ENCODE measurements at regions not wholly inside any gene's neighbourhood (a gene's known extent, or its start where the extent isn't known, plus 50 kb on each side); places are given as distances from the start of the nearest gene placed in this dataset.
"Not testable (repeated sequence)": the region's sequence is repeated elsewhere in the genome, so short reads cannot be mapped to it uniquely, and the experiment has no call there.

DNA sequence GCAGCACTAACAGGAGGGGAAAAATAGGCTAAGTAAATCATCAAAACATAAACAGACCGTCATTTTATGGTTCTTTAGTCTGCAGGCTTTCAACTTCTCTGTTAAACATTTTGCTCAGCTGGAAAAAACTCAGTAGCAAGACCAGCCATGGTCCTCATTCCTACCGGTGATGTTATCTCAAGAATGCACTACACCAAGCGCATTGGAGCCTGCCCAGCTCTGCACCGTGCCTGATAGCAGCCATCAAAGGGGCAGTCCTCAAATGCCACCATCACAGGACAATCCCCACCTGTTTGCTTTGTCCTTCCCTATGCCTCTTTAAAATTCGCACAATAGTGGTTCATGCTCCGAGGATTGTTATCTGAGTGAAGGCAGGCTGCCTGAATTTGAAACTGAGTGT lies 181.5 kb upstream of the MON1B start:
- no peak for DNase-seq

DNA sequence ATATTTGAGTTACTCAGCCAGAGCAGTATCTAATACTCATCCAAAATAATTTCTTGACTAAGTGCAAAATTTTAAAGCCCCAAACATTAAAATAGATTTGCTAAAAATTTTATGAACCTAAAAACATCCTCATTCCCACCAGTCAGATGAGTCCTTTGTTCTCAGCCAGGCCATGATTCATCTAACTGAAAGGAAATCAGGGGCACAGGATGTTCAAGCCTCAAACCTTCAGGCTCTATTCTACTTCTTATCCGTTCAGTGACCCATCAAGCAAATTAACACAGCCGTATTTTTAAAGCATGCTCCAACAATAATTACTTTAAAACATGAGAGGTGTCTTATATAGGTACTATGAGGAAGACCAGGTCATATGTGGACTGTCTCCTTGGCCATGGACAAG lies 176.5 kb upstream of the MON1B start:
- DNase-seq = no peak

DNA sequence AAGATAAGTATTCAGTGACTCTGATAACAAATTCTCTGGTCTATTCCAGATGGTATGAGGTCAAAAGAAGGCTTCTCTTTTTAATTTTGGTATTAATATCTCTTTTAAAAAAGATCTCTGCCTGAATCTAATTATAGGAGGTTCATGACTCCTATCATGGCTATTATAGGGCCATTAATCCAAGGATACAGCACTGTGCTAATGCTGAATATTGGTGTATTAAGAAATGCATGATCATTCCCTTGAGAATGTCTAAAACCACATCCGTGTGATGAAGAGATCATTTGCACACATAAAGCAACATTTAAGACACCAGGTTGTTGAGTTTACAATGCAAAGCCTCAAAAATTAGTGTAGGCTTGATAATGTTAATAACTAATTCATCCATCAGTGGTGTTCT lies 160.4 kb upstream of the MON1B start:
- DNase-seq = no peak

DNA sequence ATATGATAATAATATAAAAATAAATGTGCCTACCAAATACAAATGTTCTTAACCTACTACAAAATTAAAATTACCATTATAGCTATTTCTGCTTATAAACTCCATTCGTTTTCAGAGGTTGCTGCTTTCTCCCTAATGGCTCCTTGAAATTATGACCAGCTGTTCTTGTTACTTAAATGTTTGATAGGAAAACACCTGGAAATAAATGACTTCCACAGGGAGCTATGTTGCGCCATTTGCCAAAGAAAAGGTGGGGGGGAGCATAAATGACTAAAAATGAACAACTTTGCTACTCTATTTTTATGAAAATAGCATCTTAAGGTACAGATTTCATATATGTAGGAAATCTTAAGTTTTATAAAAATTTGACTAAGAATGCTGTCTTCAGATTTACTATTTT lies 157.5 kb upstream of the MON1B start:
- DNase-seq = no peak

DNA sequence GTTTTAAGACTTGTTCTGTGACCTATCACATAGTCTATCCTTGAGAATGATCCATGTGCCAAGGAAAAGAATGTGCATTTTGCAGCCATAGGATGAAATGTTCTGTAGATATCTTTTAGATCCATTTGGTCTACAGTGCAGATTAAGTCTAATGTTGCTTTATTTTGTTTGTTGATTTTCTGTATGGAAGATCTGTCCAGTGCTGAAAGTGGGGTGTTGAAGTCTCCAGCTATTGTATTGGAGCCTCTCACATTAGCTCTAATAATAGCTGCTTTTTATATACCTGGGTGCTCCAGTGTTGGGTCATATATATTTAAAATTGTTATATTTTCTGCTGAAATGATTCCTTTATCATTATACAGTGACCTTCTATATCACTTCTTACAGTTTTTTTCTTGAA lies 155.6 kb upstream of the MON1B start:
- no peak for DNase-seq

DNA sequence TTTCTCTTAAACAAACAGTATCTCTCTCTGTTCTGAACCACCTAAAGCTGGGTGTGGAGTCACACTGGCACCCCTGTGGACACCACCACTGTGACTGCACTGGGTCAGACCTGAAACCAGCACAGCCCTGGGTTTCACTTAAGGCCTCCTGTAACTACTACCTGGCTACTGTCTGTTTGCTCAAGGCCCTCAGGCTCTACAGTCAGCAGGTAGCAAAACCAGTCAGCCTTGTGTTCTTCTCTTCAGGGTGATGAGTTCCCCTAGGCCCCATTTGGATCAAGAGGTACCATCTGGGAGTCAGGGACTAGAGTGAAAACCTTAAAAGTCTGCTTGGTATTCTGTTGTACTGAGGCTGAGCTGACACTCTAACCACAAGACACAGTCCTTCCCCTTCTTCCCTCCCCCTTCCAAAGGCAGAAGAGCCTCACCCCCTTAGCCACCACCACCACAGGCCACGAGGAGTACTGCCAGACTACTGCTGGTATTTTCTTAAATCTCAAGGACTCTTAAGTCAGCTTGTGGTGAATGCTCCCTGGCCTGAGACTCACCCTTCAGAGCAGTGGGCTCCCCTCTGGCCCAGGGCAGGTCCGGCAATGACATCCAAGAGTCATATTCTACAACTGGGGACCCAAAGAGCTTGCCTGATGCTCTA lies 153.2 kb upstream of the MON1B start:
- no peak for DNase-seq

DNA sequence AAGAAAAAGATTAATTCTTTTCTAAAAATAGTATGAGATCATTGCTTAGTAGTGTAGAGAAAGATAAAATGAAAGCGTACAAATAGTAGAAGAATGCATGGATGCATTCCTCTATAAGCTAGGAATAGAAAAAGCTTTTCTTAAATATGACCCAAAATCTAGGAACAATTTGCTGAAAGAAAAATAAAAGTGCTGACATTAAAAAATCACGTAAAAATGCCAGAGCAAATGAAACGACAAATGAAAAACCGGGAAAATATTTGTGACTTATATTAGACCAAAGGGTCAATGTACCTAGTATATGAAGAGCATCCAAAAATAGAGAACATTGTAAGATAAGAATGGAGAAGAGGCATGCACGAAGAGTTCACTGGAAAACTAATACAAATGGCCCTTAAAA lies 149.5 kb upstream of the MON1B start:
- DNase-seq = no peak

DNA sequence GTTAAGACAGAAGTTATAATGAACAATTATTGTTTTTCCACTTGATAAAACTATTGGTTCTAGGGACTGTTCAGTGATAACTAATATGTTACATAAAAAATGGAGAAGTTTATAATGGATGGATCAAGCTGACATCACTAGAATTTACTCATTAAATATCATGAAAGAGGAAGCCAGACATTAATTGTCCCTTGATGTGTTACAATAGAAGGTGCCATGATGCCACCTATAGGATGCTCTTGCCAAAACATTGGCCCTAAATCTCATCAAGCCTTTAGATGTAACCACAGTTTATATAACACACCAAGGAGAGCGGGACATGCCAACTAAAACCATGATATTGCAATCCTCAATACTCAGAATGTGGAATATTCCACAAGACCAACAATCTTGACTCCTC lies 147.9 kb upstream of the MON1B start:
- DNase-seq = no peak

DNA sequence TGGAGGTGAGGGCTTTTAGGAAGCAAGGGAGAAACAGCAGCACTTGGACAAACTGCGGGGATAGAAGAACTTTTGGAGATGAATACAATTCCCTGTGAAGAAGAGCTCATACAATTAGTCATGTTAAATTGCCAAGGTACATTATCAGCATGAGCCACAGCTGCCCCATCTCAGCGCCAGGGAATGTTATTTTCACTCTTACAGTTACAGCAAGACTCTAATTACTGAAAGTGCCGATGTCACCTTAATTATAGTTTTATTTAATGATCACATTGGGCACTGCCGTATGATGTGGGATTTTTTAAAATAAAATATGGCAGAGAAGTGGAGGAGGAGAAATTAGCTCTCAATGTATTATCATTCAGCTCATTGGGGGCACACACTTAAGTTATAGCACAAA lies 144.8 kb upstream of the MON1B start:
- DNase-seq = no peak

DNA sequence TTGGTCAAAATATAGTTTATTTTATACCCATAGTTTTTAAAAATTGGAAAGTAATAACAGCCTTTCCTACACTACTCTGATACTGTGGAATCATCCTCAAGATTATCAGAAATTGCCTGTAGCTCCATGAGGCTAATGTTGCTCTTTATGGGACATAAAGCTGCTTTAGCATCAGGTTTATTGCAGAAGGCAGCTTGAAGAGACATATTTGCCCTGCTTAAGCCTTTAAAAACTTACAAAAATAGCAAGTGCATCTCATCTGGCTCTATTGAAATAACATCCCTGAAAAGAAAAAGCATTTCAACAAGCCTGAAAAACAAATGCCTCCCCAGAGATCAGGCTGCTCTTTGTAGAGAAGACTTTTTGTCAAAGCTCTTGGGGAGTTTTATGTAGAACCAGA lies 142.9 kb upstream of the MON1B start:
- DNase-seq = no peak

DNA sequence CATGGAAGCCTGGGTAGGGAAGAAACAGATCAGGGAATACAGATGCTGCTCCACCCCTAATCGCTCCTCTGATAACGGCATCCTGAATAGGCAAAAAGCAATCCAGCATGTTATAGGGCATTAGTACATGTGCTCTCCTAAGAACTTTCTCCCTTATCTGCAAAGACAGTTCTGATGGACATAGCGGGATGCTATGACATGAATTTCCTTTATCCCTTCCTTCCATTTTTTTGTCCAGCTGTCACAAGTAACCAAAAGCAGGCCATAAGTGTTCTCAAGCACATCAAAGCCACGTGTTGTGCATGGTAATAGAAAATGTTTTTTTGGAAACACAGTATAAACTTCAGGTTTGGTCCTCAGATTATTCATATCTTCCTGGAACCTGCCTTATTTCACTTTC lies 141.4 kb upstream of the MON1B start:
- DNase-seq = no peak

DNA sequence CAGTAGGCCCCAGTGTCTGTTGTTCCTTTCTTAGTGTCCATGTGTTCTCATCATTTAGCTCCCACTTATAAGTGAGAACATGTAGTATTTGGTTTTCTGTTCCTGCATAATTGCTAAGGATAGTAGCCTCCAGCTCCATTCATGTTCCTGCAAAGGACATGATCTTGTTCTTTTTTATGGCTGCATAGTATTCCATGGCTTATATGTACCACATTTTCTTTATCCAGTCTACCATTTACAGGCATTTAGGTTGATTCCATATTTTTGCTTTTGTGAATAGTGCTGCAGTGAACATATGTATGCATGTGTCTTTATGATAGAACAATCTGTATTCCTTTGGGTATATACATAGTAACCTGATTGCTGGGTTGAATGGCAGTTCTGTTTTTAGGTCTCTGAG lies 134.4 kb upstream of the MON1B start:
- DNase-seq = not testable (repeated sequence)

DNA sequence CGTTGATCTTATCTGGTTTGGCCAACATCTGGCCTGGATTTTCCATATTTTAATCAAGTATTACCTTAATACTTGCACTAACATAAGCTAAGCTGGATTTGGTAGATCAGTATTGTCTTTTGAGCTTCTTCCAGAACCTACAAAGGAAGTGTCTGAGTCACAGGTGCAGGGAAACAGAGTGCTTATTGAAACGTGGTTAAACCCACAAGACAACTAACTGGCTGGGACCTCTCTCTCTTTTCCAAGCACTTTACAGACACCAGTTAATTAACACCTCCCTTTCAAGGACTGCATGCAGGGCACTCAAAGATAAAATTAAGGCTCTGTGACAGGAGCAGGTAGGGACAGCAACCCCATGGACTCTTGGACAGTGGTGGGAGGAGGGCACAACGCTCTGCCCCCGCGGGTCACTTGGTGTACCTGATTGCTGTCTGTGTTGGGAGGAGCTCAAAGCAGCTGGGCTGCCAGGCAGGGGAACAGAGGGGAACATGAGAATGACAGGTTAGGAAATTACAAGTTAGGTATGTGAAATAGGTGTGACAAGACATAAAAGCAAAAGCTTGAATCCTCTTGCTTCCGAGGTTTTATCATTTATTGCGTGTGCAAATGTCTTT lies 133.7 kb upstream of the MON1B start:
- no peak for DNase-seq

DNA sequence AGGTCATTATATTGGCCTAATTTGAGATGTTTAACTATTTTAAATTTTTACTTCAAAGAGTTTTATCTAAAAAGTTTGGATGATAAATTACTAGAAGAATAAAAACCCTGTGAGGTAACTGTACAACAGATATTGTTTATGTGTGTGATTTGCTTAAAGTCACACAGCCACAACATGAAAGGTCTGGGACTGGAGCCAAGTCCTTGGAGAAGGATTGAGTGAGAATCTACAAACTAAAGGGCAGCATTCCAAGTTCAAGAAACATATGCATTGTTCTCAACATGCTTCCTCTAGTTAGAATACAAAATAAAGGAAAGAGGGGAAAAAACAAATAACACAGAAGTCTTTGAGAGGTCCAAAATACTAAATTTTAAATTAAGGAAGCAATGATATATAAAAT lies 131.5 kb upstream of the MON1B start:
- no peak for DNase-seq

DNA sequence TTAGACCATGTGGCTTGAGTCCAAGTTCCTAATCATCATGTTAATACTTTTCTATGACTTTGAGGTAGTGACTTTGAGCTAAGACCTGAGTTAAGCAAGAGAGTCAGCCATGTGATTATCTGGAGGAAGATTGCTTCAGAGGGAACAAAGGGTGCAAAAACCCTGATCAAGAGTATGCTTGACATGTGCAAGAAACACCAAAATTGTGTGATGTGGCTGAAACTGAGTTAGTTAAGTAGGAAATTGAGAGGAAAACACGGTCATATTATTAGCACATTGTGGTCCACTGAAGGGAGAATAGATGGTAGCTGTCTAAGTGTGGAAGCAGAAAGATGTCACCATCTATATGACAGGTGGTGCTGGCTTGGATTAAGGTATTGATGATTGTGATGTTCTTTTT lies 130.4 kb upstream of the MON1B start:
- no peak for DNase-seq

DNA sequence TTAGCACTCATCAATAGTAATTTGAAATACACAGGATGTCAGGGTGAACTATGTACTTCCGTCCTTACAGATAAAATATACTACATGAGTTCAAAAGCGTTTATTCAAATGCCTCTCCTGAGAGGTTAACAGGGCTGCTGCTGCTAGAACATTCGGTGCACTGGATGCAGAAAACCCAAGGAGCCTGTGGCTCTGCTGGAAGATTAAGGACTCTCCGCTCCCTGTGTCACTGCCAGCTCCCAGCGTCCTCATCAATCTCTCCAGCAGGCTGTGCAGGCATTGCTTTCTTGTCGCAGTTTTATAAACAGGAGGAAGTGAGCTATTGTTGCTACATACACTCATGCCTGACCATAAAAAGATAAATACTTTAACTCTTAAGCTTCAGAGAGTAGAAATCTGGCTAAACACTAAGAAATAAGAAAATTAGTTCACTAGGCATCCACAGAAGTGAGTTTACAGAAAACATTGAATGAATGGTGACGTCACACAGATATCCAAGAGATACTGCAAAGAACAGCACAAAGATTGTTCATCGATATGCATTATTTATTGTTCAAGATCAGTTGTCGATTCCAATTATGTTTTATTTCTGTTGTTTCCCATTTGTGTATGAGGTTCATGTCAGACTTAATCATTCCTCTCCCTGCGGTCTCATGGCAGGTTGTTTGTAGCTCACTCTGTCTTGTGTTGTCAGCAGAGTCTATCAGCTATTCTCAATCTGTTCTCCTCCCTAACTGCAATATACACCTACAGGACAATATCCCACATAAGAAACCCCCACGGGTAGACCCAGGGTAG lies 127.9 kb upstream of the MON1B start:
- no peak for DNase-seq

DNA sequence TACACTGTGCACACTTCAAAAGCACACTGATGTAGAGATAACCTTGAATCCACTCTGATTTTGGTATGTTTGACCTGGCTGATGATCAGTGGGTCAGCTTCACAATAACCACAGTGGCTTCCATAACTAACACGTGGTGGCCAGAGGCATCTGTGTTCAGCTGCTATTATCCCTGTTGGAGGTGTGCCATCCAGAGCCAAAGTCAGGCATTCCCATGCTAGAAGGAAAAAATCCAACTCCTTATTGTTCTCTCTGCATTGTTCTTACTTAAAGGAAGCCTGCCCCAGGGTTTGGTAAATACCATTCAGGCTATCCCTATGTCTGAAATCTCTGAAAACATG lies 127.3 kb upstream of the MON1B start:
- DNase-seq = no peak

DNA sequence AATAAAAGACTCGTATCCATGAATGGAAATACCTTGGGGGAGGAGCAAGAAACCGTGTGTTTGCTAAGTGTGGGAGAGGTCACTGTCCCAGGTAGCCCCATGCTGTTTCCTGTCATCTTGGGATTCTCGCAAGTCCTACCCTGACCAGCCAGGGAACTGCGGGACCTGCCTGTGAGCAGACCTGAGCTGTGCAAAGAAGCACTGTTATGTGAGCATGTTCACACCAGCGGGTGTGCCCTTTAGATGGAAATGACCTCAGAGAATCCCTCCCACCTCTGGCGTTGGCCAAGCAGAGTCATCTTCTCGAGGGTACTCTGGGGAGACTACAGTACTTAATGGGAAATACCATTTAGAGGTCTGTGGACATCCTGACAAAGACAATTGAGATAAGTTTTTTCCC lies 127.0 kb upstream of the MON1B start:
- no peak for DNase-seq

DNA sequence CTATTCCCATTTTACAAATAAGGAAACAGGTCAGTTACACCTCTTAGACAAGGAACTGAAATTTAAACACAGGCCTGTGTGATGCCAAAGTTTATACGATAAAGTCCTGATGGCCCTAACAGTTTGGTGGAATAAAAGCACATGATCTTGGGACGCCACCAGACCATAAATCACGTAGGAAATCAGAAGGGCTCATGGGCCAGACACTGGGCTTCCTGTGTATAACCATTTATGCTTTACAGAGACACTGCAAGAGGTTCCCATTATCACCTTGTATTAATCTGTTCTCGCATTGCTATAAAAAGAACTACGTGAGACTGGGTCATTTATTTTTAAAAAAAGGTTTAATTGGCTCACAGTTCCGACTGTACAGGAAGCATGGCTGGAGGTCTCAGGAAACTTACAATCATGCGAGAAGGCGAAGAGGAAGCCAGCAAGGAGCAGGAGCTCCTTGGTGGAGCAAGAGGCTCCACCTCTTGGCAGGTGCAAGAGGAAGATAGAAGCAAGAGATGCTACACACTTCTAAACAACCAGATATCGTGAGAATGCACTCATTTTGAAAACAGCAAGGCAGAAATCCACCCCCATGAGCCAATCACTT lies 124.0 kb upstream of the MON1B start:
- DNase-seq = no peak

DNA sequence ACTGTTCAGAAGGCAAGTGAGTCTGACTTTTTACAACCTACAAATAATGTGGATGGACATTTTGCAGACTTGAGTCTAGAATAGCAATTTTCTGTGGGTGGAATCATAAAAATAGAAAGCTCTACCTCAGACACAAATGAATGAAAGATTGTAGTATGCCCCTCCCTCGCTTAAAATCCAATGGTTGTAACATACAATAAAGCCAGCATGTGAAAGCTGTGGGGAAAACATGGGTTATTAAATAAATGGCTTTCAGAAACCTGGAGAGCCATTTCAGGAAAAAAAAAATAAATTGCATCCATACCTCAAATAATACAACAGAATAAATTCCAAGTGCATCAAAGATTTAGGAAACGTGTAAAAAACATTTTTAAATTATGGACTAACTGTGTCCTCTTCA lies 123.1 kb upstream of the MON1B start:
- no peak for DNase-seq

DNA sequence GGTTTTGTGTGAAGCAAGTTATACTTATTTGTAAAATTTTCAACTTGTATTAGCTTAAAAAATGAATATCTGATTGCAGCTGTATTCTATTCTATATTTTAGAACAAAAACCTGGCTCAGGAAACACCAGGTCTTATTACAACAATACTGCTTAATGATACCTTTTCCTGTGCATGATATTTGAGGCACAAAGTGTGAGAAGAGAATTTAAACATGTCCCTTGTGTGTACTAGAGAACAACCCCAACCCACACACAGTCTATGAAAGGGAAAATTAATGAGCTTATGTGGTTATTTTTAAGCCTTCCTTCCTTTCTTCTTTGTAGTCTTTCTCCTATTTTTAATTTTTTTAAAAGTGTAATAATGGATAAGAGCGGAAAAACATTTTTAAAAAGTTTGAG lies 122.6 kb upstream of the MON1B start:
- DNase-seq = no peak

DNA sequence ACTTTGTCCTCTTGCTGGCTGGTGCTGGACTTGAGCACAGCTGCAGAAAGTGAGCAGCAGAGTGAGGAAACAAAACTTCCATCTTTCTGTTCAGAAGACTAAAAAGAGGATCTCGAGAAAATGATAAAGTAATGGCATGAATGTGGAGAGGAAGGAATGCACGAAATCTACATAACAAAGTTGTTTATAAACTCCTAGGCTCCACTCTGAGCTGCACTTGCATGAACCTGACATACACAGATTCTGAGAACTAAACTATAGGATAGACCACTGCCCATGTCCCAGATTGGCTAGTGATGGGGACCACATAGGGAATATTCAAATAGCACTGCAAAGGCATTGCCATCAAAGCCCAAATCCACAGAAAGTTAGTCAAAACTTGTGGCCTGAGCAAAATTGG lies 121.1 kb upstream of the MON1B start:
- DNase-seq = no peak

DNA sequence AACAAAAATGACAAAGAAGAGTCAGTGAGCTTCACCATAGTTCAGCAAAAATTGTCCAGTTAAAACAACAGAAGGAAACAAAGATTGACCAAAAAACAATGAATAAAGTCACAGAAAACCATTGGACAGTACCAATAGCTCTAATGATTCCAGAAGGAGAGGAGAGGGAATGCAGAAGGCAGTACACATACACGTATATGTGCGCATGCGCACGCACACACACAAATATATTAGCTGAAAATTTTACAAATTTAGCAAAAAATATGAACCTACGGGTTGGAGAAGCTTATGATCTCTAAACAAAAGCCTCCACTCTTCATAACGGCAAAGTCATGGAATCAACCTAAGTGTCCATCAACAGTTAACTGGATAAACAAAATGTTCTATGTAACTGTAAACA lies 120.3 kb upstream of the MON1B start:
- no peak for DNase-seq

DNA sequence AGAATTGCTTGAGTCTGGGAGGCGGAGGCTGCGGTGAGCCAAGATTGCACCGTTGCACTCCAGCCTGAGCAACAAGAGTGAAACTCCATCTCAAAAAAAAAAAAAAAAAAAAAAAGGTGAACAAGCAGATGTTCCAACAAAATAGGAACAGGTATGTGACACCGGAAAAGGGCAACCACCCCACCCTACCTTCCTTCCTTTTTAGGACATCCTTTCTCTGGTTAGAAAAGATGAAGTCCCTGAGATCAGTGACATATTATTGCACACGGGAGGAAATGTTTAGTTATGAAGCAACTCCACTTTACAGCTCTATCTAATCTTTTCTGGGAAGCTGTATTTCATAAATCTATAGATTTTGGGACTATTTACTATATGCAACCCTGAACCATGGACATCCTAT lies 114.2 kb upstream of the MON1B start:
- DNase-seq = no peak
